Spleen (tissue), 11 donors: ENCODE measurements at regions not wholly inside any gene's neighbourhood (a gene's known extent, or its start where the extent isn't known, plus 50 kb on each side); places are given as distances from the start of the nearest gene placed in this dataset.

ENCODE experiments used
- DNase-seq: peaks from one replicate; pipeline ENCODE4 v3.0.0-alpha.2; 2020
- H3K27ac ChIP-seq, 8 donors: fragments of 200-600 bp; sonication (generic) in 7 of 8; 1 replicate in 4 of 8; 2 replicates in 4 of 8; pipeline versions ENCODE4 v1.5.0 to v1.8.0; 2016 to 2021; ENCODE audit warnings: inconsistent platforms in 4 of 8, mild to moderate bottlenecking in 4 of 8, moderate library complexity in 1 of 8
- H3K27me3 ChIP-seq, 7 donors: fragments of 200-600 bp; sonication (generic) in 6 of 7; replicated peaks in 1 of 7; 1 replicate in 4 of 7; 2 replicates in 3 of 7; pipeline versions ENCODE4 v1.5.0 to v1.8.0; 2016 to 2021; ENCODE audit warnings: inconsistent platforms in 3 of 7, mild to moderate bottlenecking in 1 of 7
- H3K36me3 ChIP-seq, 6 donors: fragments of 200-600 bp; sonication (generic) in 5 of 6; 1 replicate in 4 of 6; 2 replicates in 2 of 6; pipeline versions ENCODE4 v1.5.0 to v1.8.0; 2016 to 2021; ENCODE audit warnings: inconsistent platforms in 2 of 6
- H3K4me1 ChIP-seq, 6 donors: fragments of 200-600 bp; sonication (generic) in 5 of 6; 1 replicate in 3 of 6; 2 replicates in 3 of 6; pipeline versions ENCODE4 v1.5.0 to v1.8.0; 2016 to 2021; ENCODE audit warnings: inconsistent platforms in 3 of 6
- H3K4me3 ChIP-seq, 8 donors: fragments of 200-600 bp; sonication (generic) in 7 of 8; 1 replicate in 4 of 8; 2 replicates in 4 of 8; pipeline versions ENCODE4 v1.5.0 to v1.8.0; 2016 to 2021; ENCODE audit warnings: inconsistent platforms in 4 of 8, mild to moderate bottlenecking in 4 of 8, moderate library complexity in 2 of 8
- H3K9me3 ChIP-seq, 8 donors: fragments of 200-600 bp; sonication (generic) in 7 of 8; 1 replicate in 4 of 8; 2 replicates in 4 of 8; pipeline versions ENCODE4 v1.5.0 to v1.8.0; 2016 to 2021; ENCODE audit warnings: inconsistent platforms in 4 of 8
- POLR2A ChIP-seq, 3 donors: fragments of 450-650 bp; IDR thresholded peaks; one replicate each; pipeline ENCODE4 v1.5.1; 2017; ENCODE audit warnings: antibody characterized with exemption in 3 of 3, mild to moderate bottlenecking in 1 of 3
- POLR2AphosphoS5 ChIP-seq, 3 donors: sonication (generic); formaldehyde crosslinking; IDR thresholded peaks; one replicate each; pipeline ENCODE4 v1.5.1; 2017; ENCODE audit warnings: antibody characterized with exemption in 3 of 3
- WGBS, 5 donors: extraction: QIAGEN DNeasy Blood & Tissue Kit in 3 of 5; methylation state at CpG; one replicate each; pipeline versions ENCODE4 v1.1.5 to v1.1.7; 2013 to 2018; 5-methylcytosine and 5-hydroxymethylcytosine counted together
- intact Hi-C: fragments of 100-400 bp; cut with DNase I; formaldehyde crosslinking; loops from one replicate; pipeline ENCODE4 v1.15.0; 2023; ENCODE audit warnings: low total_unique reads
- TF ChIP-seq, protein P1 (sequence below), 11 experiments: fragments of 200-600 bp in 7 of 11; fragments of 450-650 bp in 4 of 11; sonication (generic) in 4 of 11; IDR thresholded peaks in 8 of 11; conservative IDR thresholded peaks in 3 of 11; 1 replicate in 7 of 11; 2 replicates in 4 of 11; pipeline versions ENCODE4 v1.4.0 to v1.8.0; 2016 to 2021; ENCODE audit warnings: antibody characterized with exemption in 11 of 11, inconsistent platforms in 4 of 11, mild to moderate bottlenecking in 1 of 11
- donor health status: healthy with polysubstance abuse.
- donor health status: DM: no; HTN: no; CAD: no; lungs with moderate emphysema.
- donor health status: DM: no; HTN: no; CAD: no.
- donor health status: Bipolar disorder and iron deficiency.
- donor health status: healthy.
- donor health status: DM: no; HTN: no; CAD: no.
- donor health status: DM: yes; HTN: yes; CAD: no.

GRCh38 chr6:122223251-122223650 is 176.2 kb upstream of the HSF2 start:
- no peaks in the 10 kb centered on the region for H3K36me3 ChIP-seq
- DNase-seq = no peak
- 46 to 79% (median 65%) methylated on average over 1 of the region's 1 CpG for WGBS, 5 donors

GRCh38 chr6:122238861-122239260 is 160.6 kb upstream of the HSF2 start:
- peaks cover 0 to 27% (median 18%) of the 10 kb centered on the region in 8 donors for H3K9me3 ChIP-seq
- TF ChIP-seq POLR2A (IDR thresholded peaks at IDR 0.05) (no peak), POLR2AphosphoS5 (IDR thresholded peaks at IDR 0.05) (no peak)
- TF ChIP-seq, protein P1, sequence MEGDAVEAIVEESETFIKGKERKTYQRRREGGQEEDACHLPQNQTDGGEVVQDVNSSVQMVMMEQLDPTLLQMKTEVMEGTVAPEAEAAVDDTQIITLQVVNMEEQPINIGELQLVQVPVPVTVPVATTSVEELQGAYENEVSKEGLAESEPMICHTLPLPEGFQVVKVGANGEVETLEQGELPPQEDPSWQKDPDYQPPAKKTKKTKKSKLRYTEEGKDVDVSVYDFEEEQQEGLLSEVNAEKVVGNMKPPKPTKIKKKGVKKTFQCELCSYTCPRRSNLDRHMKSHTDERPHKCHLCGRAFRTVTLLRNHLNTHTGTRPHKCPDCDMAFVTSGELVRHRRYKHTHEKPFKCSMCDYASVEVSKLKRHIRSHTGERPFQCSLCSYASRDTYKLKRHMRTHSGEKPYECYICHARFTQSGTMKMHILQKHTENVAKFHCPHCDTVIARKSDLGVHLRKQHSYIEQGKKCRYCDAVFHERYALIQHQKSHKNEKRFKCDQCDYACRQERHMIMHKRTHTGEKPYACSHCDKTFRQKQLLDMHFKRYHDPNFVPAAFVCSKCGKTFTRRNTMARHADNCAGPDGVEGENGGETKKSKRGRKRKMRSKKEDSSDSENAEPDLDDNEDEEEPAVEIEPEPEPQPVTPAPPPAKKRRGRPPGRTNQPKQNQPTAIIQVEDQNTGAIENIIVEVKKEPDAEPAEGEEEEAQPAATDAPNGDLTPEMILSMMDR (IDR thresholded peaks at IDR 0.05 in 8 of 11, conservative IDR thresholded peaks at IDR 0.05 in 3 of 11) = no peak
- intact Hi-C loops = no loop called here

More at GRCh38 chr6:122223251-122223650, 176.2 kb upstream of the HSF2 start:
- Histone ChIP-seq H3K4me3 (no peak overlapping the region), H3K27me3 (no peaks in the 10 kb centered on the region), H3K27ac (no peak overlapping the region), H3K4me1 (no peaks in the 10 kb centered on the region), H3K9me3 (no peaks in the 10 kb centered on the region)
- TF ChIP-seq, protein P1 (IDR thresholded peaks at IDR 0.05 in 8 of 11, conservative IDR thresholded peaks at IDR 0.05 in 3 of 11) = no peak
- no peak for TF ChIP-seq POLR2A (IDR thresholded peaks at IDR 0.05)
- TF ChIP-seq POLR2AphosphoS5 (IDR thresholded peaks at IDR 0.05) = no peak
- intact Hi-C loops = no loop called here

GRCh38 chr6:122246906-122247658 is 152.4 kb upstream of the HSF2 start:
- peaks cover 0 to 57% (median 46%) of the 10 kb centered on the region in 8 donors for H3K9me3 ChIP-seq
- TF ChIP-seq POLR2A (IDR thresholded peaks at IDR 0.05) (no peak), POLR2AphosphoS5 (IDR thresholded peaks at IDR 0.05) (no peak)
- TF ChIP-seq, protein P1 (IDR thresholded peaks at IDR 0.05 in 8 of 11, conservative IDR thresholded peaks at IDR 0.05 in 3 of 11) = no peak
- peak; percentile 65 for DNase-seq
- no peaks in the 10 kb centered on the region for H3K36me3 ChIP-seq
- H3K27ac ChIP-seq = no peak overlapping the region
- no peaks in the 10 kb centered on the region for H3K27me3 ChIP-seq
- 69 to 85% (median 82%) methylated on average over 5 of the region's 5 CpGs for WGBS, 5 donors
- intact Hi-C loops = no loop called here
- no peaks in the 10 kb centered on the region for H3K4me1 ChIP-seq
- no peak overlapping the region for H3K4me3 ChIP-seq

More at GRCh38 chr6:122238861-122239260, 160.6 kb upstream of the HSF2 start:
- H3K4me1 ChIP-seq = no peaks in the 10 kb centered on the region
- no peaks in the 10 kb centered on the region for H3K27me3 ChIP-seq
- no peak for DNase-seq
- H3K27ac ChIP-seq = no peak overlapping the region
- no peak overlapping the region for H3K4me3 ChIP-seq
- no peaks in the 10 kb centered on the region for H3K36me3 ChIP-seq

DNA sequence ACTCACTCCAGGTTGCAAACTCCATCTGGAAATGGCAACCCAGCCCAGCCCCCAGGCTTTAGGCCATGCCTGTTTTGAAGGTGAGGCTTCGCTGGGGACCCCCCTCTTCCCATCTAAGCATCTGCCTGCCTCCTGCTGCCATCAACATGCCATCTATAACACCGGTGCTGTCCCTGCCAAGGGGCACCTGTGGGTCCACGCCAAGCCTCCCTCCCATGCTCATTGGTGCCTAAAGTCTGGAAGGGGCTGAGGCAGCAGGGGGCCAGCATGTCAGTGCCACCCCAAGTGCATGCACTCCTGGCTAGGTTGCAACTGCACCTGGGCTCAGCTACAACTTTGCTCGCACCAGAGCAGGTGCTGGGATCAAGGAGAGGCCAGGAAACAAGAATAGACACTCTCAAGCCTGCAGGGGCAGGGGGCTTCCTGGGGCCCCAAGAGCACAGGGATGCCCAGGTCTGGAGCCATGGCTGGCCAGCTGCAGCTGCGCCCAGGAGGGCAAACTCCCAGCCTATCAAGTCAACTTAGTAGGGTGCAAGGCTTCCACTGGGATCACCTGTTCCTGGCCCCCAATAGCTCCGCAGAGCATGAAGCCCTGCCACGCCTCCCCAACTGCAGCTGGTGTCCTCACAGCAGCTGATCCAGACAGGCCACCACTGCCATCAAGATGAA is 151.3 kb upstream of the HSF2 start:
- no peaks in the 10 kb centered on the region for H3K36me3 ChIP-seq
- no peaks in the 10 kb centered on the region for H3K27me3 ChIP-seq
- peaks cover 0 to 47% (median 35%) of the 10 kb centered on the region in 8 donors for H3K9me3 ChIP-seq
- WGBS, 5 donors = 61 to 93% (median 85%) methylated on average over 6 to 7 of the region's 7 CpGs
- H3K4me3 ChIP-seq = no peak overlapping the region
- no peak overlapping the region for H3K27ac ChIP-seq
- intact Hi-C loops = no loop called here
- no peak for TF ChIP-seq POLR2AphosphoS5 (IDR thresholded peaks at IDR 0.05)
- TF ChIP-seq, protein P1 (IDR thresholded peaks at IDR 0.05 in 8 of 11, conservative IDR thresholded peaks at IDR 0.05 in 3 of 11) = no peak
- TF ChIP-seq POLR2A (IDR thresholded peaks at IDR 0.05) = no peak
- DNase-seq = peak; percentile 62
- no peaks in the 10 kb centered on the region for H3K4me1 ChIP-seq
